NCI-H82 treated with DMSO at 0.1 percent for 48 hours (cell line): ENCODE measurements at regions not wholly inside any gene's neighbourhood (a gene's known extent, or its start where the extent isn't known, plus 50 kb on each side); places are given as distances from the start of the nearest gene placed in this dataset.
A peak's percentile ranks its signal among the peaks of the same experiment; 100 is the strongest.

ENCODE experiments used
- DNase-seq: peaks from one replicate; lab custom pipeline; 2025; ENCODE audit not compliant: unreplicated experiment; lab: John Stamatoyannopoulos, UW

DNA sequence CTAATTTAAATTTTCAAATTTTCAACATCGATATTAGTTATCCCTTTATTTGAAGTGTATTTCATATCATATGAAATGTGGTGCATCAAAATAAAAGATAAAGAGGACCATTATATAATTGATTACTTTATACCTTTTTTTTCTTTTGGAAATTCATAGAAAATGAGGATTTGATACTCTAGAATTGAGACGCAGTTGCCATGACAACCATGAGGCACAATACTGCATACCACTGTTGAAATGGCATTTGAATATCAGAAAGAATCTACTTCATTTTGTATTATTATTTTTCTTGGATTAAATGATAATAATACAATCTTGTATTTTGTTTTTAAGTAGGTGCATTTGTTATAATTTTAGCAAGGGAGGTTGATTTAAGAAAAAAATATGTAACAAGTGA is 323.1 kb downstream of the PCDH18 start:
- no peak for DNase-seq

DNA sequence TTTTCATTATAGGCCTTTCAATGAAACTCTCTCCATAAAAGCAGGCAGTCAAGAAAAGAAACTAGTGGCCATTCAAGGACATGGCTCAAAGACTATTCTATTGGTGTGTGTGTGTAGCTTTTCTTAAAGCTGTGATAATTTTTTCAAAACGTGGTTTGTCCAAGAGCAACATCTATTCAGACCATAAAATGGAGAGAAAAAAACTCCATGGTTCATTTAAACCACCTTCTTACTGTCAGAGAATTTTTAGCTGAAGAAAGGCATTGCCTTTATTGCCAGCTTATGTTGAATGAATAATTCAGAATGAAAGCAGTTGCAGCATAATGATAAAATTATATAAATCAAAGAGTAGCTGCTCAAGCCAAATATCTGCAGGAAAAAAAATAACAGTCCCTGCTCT is 325.5 kb downstream of the PCDH18 start:
- no peak for DNase-seq

DNA sequence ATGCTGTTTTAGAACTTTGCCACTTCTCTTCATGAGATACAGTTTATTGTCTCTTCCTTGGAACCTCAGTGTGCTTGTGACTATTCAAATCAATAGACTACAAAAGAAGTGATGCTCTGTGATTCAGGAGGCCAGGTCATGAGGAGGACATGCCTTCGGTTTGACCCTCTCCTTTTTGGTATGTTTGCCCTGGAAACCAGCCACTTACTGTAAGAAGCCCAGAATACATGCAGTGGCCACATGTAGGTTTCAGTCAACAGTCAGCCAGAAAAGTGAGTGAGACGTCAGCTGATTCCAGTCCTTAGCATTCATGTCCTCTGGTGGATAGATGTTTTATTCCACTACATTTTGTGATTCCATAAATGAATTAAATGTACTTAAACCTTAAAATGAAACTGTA is 328.7 kb downstream of the PCDH18 start:
- no peak for DNase-seq

- DNase-seq: no peak
These were observed 332.0 kb downstream of the PCDH18 start for GRCh38 chr4:137200322-137200721.

DNA sequence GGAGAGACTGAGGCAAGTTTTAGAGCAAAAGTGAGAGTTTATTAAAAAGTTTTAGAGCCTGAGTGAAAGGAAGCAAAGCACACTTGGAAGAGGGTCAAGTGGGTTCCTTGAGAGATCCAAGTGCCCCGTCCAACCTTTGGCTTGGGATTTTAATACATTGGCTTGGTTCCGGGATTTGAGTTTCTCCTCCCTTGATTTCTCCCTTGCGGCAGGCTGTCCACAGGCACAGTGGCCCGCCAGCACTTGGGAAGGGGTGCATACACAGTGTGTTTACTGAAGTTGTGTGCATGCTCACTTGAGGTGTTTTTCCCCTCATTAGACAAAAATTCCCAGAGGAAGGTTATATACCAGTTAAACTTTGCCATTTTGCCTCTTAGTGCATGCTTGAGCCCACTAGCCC is 333.5 kb downstream of the PCDH18 start:
- DNase-seq: no peak

- no peak for DNase-seq
These were observed 337.6 kb downstream of the PCDH18 start for GRCh38 chr4:137194670-137195069.

DNA sequence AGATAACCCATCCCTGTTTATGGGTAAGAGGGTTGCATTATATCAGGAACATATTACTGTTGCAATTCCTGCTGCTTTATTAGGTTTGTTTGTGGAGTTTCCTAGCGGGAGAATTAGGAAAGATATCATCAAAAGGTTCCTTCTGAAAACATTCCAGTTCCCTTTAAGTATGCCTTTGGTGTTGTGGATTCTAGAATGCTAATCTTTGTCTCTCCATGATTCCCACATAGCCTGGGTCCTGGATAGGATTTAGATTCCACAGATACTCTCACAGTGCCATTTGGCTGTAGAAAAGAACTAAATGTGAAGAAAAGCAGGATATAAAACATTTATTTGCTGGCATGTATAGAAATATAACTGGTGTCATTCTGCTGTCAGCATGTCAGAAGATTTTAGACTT is 338.7 kb downstream of the PCDH18 start:
- DNase-seq: no peak

- no peak for DNase-seq
These were observed 350.9 kb downstream of the PCDH18 start for GRCh38 chr4:137181293-137181899.

DNA sequence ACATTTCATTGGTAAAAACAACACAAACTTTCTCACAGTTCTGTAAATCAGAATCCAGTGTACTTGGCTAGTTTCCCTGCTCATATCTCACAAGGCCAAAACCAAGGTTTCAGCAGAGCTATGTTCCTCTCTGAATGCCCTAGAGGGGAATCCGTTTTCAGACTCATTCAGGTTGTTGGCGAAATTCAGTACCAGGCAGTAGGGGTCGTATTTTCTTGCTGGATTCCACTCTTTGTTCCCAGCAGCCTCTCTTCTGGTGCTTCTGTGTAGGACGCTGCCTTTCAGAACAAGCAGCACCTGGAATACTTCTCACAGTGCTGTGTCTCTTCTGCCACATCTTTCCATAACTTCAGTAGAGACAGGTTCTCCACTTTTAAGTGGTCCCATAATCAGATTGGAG is 351.9 kb downstream of the PCDH18 start:
- DNase-seq: no peak

DNA sequence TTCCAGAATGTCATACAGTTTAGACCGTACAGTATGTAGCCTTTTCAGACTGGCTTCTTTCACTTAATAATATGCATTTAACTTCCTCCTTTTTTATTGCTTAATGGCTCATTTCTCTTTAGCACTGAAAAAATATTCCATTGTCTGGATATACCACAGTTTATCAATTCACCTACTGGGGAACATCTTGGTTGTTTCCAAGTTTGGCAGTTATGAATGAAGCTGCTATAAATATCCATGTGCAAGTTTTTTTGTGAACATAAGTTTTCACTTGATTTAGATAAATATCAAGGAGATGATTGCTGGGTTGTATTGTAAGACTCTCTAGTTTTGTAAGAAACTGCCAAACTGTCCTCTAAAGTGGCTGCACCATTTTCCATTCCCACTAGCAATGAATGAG is 375.5 kb downstream of the PCDH18 start:
- no peak for DNase-seq

GRCh38 chr4:137156054-137156453 is 376.2 kb downstream of the PCDH18 start:
- no peak for DNase-seq

- DNase-seq: no peak
These were observed 401.1 kb downstream of the PCDH18 start for GRCh38 chr4:137131201-137131600.

GRCh38 chr4:137129845-137130244 is 402.4 kb downstream of the PCDH18 start:
- DNase-seq: no peak

- DNase-seq: no peak
These were observed 402.9 kb downstream of the PCDH18 start for GRCh38 chr4:137129441-137129840.

GRCh38 chr4:137125011-137125410 is 407.3 kb downstream of the PCDH18 start:
- peak; percentile 8 for DNase-seq

DNA sequence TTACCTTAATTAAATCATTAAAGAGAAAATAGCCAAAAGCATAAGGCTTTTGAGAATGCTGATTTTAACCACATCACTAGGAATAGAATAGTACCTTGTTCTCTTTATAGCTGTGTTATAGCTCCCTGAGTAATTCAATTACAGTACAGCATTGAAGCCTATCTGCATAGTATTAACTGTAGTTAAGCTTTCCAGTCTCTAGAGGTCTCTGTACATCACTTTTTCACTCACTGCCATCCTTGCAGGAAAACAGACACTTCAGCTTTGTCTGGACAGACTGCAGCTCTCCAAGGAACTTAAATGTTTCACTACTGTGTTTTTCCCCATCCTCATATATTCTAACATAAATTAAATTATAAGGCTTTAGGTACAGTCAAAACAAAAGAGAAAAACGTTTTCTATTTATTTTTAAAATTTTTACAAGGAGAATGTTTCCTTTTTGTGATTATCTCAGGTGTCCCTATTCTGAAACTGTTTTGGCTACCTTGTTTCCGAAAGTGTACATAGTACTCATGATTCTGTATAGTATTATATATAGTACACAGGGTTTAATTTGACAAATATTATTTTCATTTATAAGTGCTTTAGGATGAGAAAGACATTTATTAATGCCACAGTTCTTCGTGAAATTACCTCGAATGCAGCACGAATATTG is 407.9 kb downstream of the PCDH18 start:
- peak; percentile 73 for DNase-seq

DNA sequence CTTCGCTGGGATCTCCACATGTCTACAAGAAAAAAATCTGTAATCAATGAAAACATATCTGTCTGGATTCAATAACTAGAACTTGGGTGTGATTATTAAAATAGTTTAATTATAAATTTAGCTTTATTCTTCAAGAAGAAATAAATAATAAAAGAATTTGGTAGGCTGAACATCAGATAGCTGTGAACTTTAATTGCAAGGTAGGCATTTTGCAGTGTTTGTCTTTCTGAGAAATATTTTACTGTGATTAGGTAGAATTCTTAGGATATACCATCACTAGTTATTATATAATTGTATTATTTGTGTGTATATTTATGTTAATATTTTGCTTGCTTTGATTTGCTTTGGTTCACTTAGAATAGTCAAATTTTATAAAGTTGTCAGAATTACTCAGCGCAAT is 409.4 kb downstream of the PCDH18 start:
- no peak for DNase-seq

- no peak for DNase-seq
These were observed 416.1 kb downstream of the PCDH18 start for GRCh38 chr4:137116144-137116543.

- no peak for DNase-seq
These were observed 425.6 kb downstream of the PCDH18 start for GRCh38 chr4:137106733-137107132.

- DNase-seq: no peak
These were observed 426.0 kb downstream of the PCDH18 start for GRCh38 chr4:137106287-137106686.

DNA sequence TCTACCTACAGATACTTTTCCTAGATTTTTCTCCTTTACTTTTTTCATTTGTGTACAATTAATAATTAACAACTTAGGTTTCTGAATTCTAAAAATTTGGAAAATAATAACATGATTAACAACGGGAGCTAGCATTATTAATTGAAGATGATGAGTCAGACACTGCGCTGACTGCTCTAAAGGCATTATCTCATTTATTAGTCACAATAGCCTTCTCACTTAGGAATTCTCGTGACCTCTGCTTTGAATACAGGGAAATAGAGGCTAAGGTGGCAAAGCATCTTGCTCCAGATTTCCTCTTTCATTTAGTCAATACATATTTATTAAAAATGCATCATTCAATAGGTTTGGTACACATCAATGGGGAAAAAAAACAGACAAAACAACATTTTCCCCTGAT is 441.3 kb downstream of the PCDH18 start:
- no peak for DNase-seq

DNA sequence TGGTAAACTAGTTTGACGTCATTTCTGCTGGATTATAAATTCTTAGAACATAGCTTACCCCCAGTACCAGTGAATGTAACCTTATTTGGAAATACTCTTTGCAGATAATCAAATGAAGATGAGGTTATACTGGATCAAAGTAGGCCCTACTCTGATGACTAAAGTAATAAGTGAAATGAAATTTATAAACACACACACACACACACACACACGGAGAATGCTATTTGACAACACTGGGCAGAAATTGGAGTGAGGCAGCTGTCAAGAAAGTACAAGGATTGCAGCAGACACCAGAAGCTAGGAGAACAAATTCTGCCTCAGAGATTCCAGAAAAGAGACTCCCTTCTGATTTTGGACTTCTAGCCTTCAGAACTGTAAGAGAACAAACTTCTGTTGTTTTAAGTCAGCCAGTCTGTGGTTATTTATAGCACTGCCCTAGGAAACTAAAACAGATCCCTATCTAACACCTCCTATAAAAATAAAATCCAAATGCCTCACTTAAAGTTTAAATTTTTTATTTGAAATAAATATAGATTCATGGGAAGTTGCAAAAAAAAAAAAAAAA is 448.6 kb downstream of the PCDH18 start:
- no peak for DNase-seq

- no peak for DNase-seq
These were observed 450.2 kb downstream of the PCDH18 start for GRCh38 chr4:137082061-137082460.
